IMR-90 (cell line): ENCODE measurements at regions not wholly inside any gene's neighbourhood (a gene's known extent, or its start where the extent isn't known, plus 50 kb on each side); places are given as distances from the start of the nearest gene placed in this dataset.

Experiments
- ATAC-seq: fragments of 200-7000 bp; cut with Tn5 transposase; 2 replicates; pipeline ENCODE4 v1.9.1; 2020; ENCODE audit warnings: low read depth, mild to moderate bottlenecking, moderate library complexity
- BruUV-seq: library from RNA; stranded (reverse); fragments of 400-500 nt; replicated peaks from 2 replicates; lab custom pipeline; 2021; lab: Mats Ljungman, UMichigan
- CTCF ChIA-PET: fragments of 300-600 bp; formaldehyde crosslinking; extraction: SDS; loops from one replicate; lab custom pipeline; 2021; ENCODE audit warnings: antibody characterized with exemption; lab: Yijun Ruan, JAX
- POLR2A ChIA-PET: fragments of 300-600 bp; sonication (Branson Sonifier 250); formaldehyde crosslinking; loops from one replicate; lab custom pipeline; 2022; ENCODE audit warnings: antibody characterized with exemption; ENCODE audit not compliant: unreplicated experiment; lab: Charles Lee
- DNase-seq: peaks from one replicate; pipeline ENCODE4 v3.0.0; 2013
- H2AFZ ChIP-seq: replicated peaks from 2 replicates; pipeline ENCODE3; 2013; ENCODE audit warnings: low read length, mild to moderate bottlenecking; ENCODE audit not compliant: poor library complexity
- H2AK5ac ChIP-seq: 2 replicates; pipeline ENCODE4 v1.6.1; 2013; ENCODE audit warnings: low read depth, low read length, inconsistent platforms
- H2AK9ac ChIP-seq: replicated peaks from 2 replicates; pipeline ENCODE3; 2013; ENCODE audit warnings: mild to moderate bottlenecking, low read depth, low read length, moderate library complexity; ENCODE audit not compliant: poor library complexity
- H2BK120ac ChIP-seq: 2 replicates; pipeline ENCODE4 v1.6.1; 2013; ENCODE audit warnings: low read depth, low read length, inconsistent platforms
- H2BK15ac ChIP-seq: 3 replicates; pipeline ENCODE4 v1.6.1; 2013; ENCODE audit warnings: low read depth, low read length, inconsistent platforms
- H2BK20ac ChIP-seq: 2 replicates; pipeline ENCODE4 v1.6.1; 2013; ENCODE audit warnings: low read depth, mild to moderate bottlenecking, inconsistent platforms, low read length, moderate library complexity
- H2BK5ac ChIP-seq: 2 replicates; pipeline ENCODE4 v1.6.1; 2013; ENCODE audit warnings: mild to moderate bottlenecking, low read depth, low read length, inconsistent platforms; ENCODE audit not compliant: poor library complexity, severe bottlenecking
- H3K14ac ChIP-seq: replicated peaks from 2 replicates; pipeline ENCODE4 v1.6.1; 2013; ENCODE audit warnings: low read depth, low read length, inconsistent platforms
- H3K18ac ChIP-seq: 2 replicates; pipeline ENCODE4 v1.6.1; 2013; ENCODE audit warnings: low read depth, low read length, control low read depth
- H3K23ac ChIP-seq: 2 replicates; pipeline ENCODE4 v1.6.1; 2013; ENCODE audit warnings: low read depth, low read length, inconsistent platforms
- H3K27ac ChIP-seq: 2 replicates; pipeline ENCODE4 v1.5.1; 2013; ENCODE audit warnings: mild to moderate bottlenecking, control low read depth, low read length; ENCODE audit not compliant: insufficient read depth
- H3K27me3 ChIP-seq: 2 replicates; pipeline ENCODE4 v1.6.1; 2013; ENCODE audit warnings: low read length; ENCODE audit not compliant: control insufficient read depth, insufficient read depth
- H3K36me3 ChIP-seq: 2 replicates; pipeline ENCODE4 v1.6.1; 2013; ENCODE audit warnings: low read length, mixed read lengths; ENCODE audit not compliant: control insufficient read depth, insufficient read depth
- H3K4ac ChIP-seq: 2 replicates; pipeline ENCODE4 v1.6.1; 2013; ENCODE audit warnings: low read depth, low read length, inconsistent platforms
- H3K4me1 ChIP-seq: 2 replicates; pipeline ENCODE4 v1.6.1; 2013; ENCODE audit warnings: low read length, mixed read lengths; ENCODE audit not compliant: control insufficient read depth, insufficient read depth
- H3K4me2 ChIP-seq: 2 replicates; pipeline ENCODE4 v1.6.1; 2013; ENCODE audit warnings: low read depth, mild to moderate bottlenecking, control low read depth, low read length, moderate library complexity
- H3K4me3 ChIP-seq: 2 replicates; pipeline ENCODE4 v1.5.1; 2013; ENCODE audit warnings: low read depth, mild to moderate bottlenecking, control low read depth, low read length, moderate library complexity; ENCODE audit not compliant: insufficient read depth
- H3K56ac ChIP-seq: 2 replicates; pipeline ENCODE4 v1.6.1; 2013; ENCODE audit warnings: low read length, inconsistent platforms; ENCODE audit not compliant: insufficient read depth; ENCODE audit errors: extremely low read depth
- H3K79me1 ChIP-seq, 2 experiments: 2 replicates each; pipeline ENCODE4 v1.6.1; 2013; ENCODE audit warnings: low read length in 2 of 2, inconsistent platforms in 1 of 2, low read depth in 1 of 2
- H3K9ac ChIP-seq: 2 replicates; pipeline ENCODE4 v1.6.1; 2013; ENCODE audit warnings: low read depth, low read length, control low read depth
- H3K9me1 ChIP-seq: 2 replicates; pipeline ENCODE4 v1.6.1; 2013; ENCODE audit warnings: low read length, inconsistent platforms; ENCODE audit not compliant: insufficient read depth
- H3K9me3 ChIP-seq: 2 replicates; pipeline ENCODE4 v1.6.1; 2013; ENCODE audit warnings: low read length; ENCODE audit not compliant: control insufficient read depth, insufficient read depth
- H4K20me1 ChIP-seq: 2 replicates; pipeline ENCODE4 v1.6.1; 2013; ENCODE audit warnings: low read length, inconsistent platforms; ENCODE audit not compliant: insufficient read depth
- H4K5ac ChIP-seq: 2 replicates; pipeline ENCODE4 v1.6.1; 2013; ENCODE audit warnings: mild to moderate bottlenecking, low read depth, low read length, control low read depth
- H4K8ac ChIP-seq, 2 experiments: 2 replicates each; pipeline ENCODE4 v1.6.1; 2013; ENCODE audit warnings: low read depth in 2 of 2, low read length in 2 of 2, control low read depth in 1 of 2, inconsistent platforms in 1 of 2
- H4K91ac ChIP-seq: 2 replicates; pipeline ENCODE4 v1.6.1; 2013; ENCODE audit warnings: low read depth, low read length, inconsistent platforms; ENCODE audit not compliant: insufficient read depth
- CHD1 ChIP-seq: IDR thresholded peaks from 2 replicates; pipeline ENCODE4 v1.6.1; 2012; ENCODE audit warnings: low read depth, low read length, improper control_type of control experiment
- POLR2A ChIP-seq: IDR thresholded peaks from 2 replicates; pipeline ENCODE4 v1.6.1; 2012; ENCODE audit warnings: mild to moderate bottlenecking, low read depth, low read length
- RCOR1 ChIP-seq: IDR thresholded peaks from 2 replicates; pipeline ENCODE4 v1.6.1; 2012; ENCODE audit warnings: mild to moderate bottlenecking, low read length, improper control_type of control experiment; ENCODE audit not compliant: insufficient replicate concordance
- WGBS, 2 experiments: methylation state at CpG; one replicate each; pipeline versions ENCODE4 v1.1.5 to v1.1.7; 2013; ENCODE audit warnings: missing lambda C conversion rate in 2 of 2; ENCODE audit not compliant: insufficient read length in 1 of 2; ENCODE audit errors: extremely low coverage in 2 of 2; 5-methylcytosine and 5-hydroxymethylcytosine counted together
- dilution Hi-C: fragments of 300-500 bp; cut with HindIII; formaldehyde crosslinking; loops from one replicate; pipeline ENCODE4 v1.14.3; 2018; ENCODE audit warnings: low sequenced_read_pairs; ENCODE audit not compliant: unreplicated experiment
- in situ Hi-C: fragments of 300-500 bp; cut with MboI; formaldehyde crosslinking; loops from 3 replicates; pipeline ENCODE4 v1.14.3; 2019; ENCODE audit warnings: low sequenced_read_pairs, inconsistent platforms, mixed read lengths
- intact Hi-C: fragments of 100-400 bp; cut with micrococcal nuclease; formaldehyde crosslinking; loops from 2 replicates; pipeline ENCODE4 v1.10.0; 2022
- TF ChIP-seq, protein P1 (sequence below): fragments of 150-350 bp; IDR thresholded peaks from 2 replicates; pipeline ENCODE4 v1.6.1; 2016; ENCODE audit warnings: low read depth, mild to moderate bottlenecking, low read length, moderate library complexity, borderline replicate concordance
- TF ChIP-seq, protein P2 (sequence below): fragments of 150-350 bp; IDR thresholded peaks from 2 replicates; pipeline ENCODE4 v1.6.1; 2017; ENCODE audit warnings: mild to moderate bottlenecking, antibody characterized with exemption, low read length, low read depth

DNA sequence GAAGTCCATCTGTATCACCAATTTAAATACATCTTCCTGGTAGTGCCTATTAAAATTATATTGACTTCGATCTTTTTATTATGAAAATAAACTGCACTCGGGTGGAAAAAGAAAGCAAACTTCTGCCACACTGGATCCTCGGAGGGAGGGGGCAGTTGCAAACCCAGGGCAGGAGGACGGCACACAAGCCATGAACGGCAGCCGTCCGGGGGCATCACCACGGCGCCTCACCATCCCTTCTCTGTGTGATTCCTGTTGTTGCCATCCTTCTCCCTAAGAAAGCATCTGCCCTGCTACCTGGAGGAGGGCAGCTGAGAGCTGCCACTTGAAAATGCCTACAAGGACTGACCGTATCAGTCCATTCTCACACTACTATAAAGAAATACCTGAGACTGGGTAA, 53.9 kb upstream of the ENPP7 start:
- peaks cover 2% of the 10 kb centered on the region; the same call in 1 of the 2 replicates for H3K27me3 ChIP-seq

More for the DNA sequence above, 53.9 kb upstream of the ENPP7 start:
- Histone ChIP-seq H3K27ac (no peak overlapping the region), H3K9me3 (peaks cover 16% of the 10 kb centered on the region), H2BK20ac (no peak overlapping the region), H4K20me1 (no peaks in the 10 kb centered on the region), H3K56ac (no peak overlapping the region), H4K5ac (no peak overlapping the region), H3K4me1 (no peaks in the 10 kb centered on the region), H2AK5ac (no peak overlapping the region), H2BK120ac (no peak overlapping the region), H3K14ac (no peak overlapping the region), H2AFZ (no peak overlapping the region), H3K18ac (no peak overlapping the region), H2BK5ac (no peak overlapping the region), H3K36me3 (no peaks in the 10 kb centered on the region), H3K4me3 (no peak overlapping the region), H4K8ac (no peak overlapping the region), H3K4ac (no peak overlapping the region), H4K91ac (no peak overlapping the region), H3K79me1 (no peaks in the 10 kb centered on the region), H3K23ac (no peak overlapping the region), H2BK15ac (no peak overlapping the region), H2AK9ac (no peak overlapping the region), H3K9ac (no peak overlapping the region), H3K9me1 (no peaks in the 10 kb centered on the region), H3K4me2 (no peak overlapping the region)
- intact Hi-C loops (no loop called here), in situ Hi-C loops (no loop called here), dilution Hi-C loops (no loop called here)
- DNase-seq (no peak), ATAC-seq (no peak)
- ChIA-PET POLR2A (no interaction called here), CTCF (no interaction called here)
- WGBS, 2 experiments = 42% methylated on average over 2 of the region's 10 CpGs; no CpG with 5 or more reads in 1 of the 2 experiments
- BruUV-seq = no TSS peak
- no peak for TF ChIP-seq RCOR1
- TF ChIP-seq CHD1 = no peak
- TF ChIP-seq, protein P1, sequence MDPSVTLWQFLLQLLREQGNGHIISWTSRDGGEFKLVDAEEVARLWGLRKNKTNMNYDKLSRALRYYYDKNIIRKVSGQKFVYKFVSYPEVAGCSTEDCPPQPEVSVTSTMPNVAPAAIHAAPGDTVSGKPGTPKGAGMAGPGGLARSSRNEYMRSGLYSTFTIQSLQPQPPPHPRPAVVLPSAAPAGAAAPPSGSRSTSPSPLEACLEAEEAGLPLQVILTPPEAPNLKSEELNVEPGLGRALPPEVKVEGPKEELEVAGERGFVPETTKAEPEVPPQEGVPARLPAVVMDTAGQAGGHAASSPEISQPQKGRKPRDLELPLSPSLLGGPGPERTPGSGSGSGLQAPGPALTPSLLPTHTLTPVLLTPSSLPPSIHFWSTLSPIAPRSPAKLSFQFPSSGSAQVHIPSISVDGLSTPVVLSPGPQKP = no peak
- TF ChIP-seq, protein P2, sequence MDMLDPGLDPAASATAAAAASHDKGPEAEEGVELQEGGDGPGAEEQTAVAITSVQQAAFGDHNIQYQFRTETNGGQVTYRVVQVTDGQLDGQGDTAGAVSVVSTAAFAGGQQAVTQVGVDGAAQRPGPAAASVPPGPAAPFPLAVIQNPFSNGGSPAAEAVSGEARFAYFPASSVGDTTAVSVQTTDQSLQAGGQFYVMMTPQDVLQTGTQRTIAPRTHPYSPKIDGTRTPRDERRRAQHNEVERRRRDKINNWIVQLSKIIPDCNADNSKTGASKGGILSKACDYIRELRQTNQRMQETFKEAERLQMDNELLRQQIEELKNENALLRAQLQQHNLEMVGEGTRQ = no peak
- TF ChIP-seq POLR2A = no peak
